Breast epithelium (tissue), 3 donors: ENCODE measurements at regions not wholly inside any gene's neighbourhood (a gene's known extent, or its start where the extent isn't known, plus 50 kb on each side); places are given as distances from the start of the nearest gene placed in this dataset.

Source experiments
- CTCF ChIP-seq, 3 donors: fragments of 450-650 bp; IDR thresholded peaks; one replicate each; pipeline ENCODE4 v1.5.1; 2016 to 2017; ENCODE audit warnings: antibody characterized with exemption in 3 of 3, mild to moderate bottlenecking in 3 of 3, moderate library complexity in 3 of 3
- POLR2A ChIP-seq: fragments of 450-650 bp; IDR thresholded peaks from one replicate; pipeline ENCODE4 v1.6.1; 2016; ENCODE audit warnings: antibody characterized with exemption, mild to moderate bottlenecking, moderate library complexity

DNA sequence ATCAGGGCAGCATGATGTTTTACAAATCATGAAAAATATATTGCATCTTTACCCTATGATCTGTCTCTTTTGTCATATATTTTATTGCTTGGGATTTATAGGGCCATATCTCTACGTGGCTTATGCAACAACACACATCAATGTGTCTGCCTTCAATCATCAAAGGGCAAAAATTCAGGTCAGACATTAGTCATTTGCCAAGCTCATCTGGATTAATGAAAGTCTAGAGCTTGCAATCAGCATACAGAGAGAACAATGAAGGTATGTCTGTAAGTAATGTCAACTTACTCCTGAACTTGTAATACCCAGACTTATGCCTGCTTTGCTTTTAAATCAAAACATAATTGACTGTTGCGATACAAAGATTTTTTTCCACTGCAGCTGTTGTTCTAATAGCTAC, 282.7 kb downstream of the HAO1 start:
- TF ChIP-seq CTCF (IDR thresholded peaks at IDR 0.05) (no peak), POLR2A (no peak)
